HG02759 (cell line): ENCODE measurements at regions not wholly inside any gene's neighbourhood (a gene's known extent, or its start where the extent isn't known, plus 50 kb on each side); places are given as distances from the start of the nearest gene placed in this dataset.
"Not testable (repeated sequence)": the region's sequence is repeated elsewhere in the genome, so short reads cannot be mapped to it uniquely, and the experiment has no call there.

Source experiments
- ATAC-seq: cut with Tn5 transposase; IDR thresholded peaks from one replicate; pipeline ENCODE4 v1.9.1; 2021; ENCODE audit warnings: mild to moderate bottlenecking, moderate library complexity; ENCODE audit not compliant: unreplicated experiment

DNA sequence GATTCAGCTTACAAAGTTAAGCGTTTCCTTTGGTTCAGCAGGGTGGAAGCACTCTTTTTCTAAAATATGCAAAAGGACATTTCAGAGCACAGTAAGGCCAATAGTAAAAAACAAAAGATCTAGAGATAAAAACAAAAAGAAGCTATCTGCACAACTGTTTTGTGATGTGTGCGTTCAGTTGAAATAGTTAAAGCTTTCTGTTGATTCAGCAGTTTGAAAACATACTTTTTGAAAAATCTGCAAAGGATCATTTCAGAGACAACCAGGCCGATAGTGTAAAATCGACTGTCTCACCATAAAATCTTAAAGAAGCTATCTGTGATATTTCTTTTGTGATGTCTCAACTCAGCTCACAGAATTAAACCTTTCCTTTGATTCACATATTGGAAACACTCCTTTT, 300.0 kb upstream of the ALG10B start:
- no peak for ATAC-seq

DNA sequence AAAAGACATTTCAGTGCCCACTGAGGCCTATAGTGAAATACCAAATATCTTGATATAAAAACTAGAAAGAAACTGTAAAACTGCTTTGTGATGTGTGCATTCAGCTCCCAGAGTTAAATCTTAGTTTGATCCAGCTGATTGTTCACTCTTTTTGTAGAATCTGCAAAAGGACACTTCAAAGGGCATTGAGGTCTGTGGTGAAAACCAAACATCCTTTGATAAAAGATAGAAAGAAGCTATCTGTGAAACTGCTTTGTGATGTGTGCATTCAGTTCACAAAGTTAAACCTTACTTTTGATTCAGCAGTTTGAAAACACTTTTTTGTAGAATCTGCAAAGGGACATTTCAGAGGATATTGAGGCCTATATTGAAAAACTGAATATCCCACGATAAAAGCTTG, 290.7 kb upstream of the ALG10B start:
- ATAC-seq: no peak

- ATAC-seq: no peak
Measured at GRCh38 chr12:38053113-38053512, 263.5 kb upstream of the ALG10B start.

GRCh38 chr12:38053655-38054464, 262.7 kb upstream of the ALG10B start:
- no peak for ATAC-seq

DNA sequence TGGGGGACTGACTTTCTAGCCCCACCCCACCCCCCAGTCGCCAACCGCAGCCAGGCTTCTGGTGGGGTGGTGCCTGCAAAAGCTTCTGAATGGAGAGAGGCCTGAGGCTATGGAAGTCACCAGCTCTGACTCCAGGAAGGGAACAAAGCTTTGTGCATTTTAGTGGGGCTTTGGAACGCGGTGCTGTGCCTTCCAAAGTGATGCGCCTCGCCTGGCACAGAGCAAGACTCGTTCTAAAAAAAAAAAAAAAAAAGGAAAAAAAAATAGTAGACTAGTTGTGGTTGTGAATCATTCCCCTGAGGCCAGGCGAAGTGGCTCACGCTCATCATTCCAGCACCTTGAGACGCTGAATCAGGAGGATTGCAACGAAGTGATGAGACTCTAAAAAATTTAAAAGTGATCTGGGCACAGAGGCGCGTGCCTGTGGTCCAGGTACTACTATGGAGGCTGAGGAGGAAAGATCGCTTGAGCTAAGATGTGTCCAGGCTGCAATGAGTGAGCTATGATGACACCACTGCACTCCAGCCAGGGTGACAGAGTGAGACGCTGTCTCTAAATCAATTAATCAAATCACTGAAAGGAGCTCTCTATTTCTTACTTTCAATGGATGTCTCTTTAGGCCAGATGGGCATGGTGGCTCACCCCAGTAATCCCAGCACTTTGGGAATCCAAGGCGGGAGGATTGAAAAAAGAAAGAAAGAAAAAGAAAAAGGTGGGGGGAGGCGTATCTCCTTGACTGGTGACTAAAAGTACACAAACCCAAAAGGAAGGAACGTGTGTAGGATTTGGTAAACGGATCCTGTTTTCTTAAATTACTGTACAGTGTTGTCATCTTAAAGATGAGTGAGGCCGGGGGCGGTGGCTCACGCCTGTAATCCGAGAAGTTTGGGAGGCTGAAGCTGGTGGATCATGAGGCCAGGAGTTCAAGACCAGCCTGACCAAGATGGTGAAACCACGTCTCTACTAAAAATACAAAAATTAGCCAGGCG, 259.6 kb upstream of the ALG10B start:
- no peak for ATAC-seq

DNA sequence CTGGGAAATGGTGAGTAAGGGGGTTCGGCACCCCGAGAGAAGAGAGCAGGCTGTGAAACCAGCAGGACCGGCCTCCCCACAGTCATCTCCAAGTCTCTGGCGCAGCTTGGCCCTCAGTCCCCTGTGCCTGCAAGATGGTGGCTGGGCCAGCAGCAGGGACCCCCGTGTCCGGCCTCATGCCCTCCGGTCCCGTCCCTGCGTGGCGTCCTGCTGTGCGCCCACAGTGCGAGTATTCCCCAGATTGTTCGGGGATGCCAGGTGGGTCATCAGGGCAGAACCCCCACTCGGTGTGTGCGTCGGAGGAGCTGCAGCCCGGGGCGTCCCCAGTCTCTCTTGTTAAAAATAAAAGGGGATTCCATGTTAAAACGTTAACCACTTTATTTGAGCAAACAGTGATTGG, 216.9 kb upstream of the ALG10B start:
- no peak for ATAC-seq

DNA sequence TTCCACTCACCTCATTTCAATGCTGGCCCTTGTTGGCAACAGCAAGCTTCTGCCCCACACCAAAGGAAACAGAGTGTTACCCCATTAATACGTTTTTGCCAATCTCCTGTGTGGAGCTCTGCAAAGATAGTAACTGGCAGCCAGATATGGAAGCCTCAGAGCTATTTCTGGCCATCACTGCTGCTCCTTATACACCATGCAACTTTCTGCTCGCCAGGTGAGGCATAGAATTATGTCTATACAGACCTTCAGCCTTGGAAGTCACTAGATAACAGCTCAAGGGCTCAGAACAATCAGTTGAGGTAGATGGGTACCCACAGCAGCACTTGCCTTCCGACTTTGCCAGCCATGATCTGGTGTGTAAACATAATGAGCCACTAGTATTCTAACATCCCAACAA, 214.8 kb upstream of the ALG10B start:
- no peak for ATAC-seq

GRCh38 chr12:38102197-38102596, 214.4 kb upstream of the ALG10B start:
- ATAC-seq: no peak

DNA sequence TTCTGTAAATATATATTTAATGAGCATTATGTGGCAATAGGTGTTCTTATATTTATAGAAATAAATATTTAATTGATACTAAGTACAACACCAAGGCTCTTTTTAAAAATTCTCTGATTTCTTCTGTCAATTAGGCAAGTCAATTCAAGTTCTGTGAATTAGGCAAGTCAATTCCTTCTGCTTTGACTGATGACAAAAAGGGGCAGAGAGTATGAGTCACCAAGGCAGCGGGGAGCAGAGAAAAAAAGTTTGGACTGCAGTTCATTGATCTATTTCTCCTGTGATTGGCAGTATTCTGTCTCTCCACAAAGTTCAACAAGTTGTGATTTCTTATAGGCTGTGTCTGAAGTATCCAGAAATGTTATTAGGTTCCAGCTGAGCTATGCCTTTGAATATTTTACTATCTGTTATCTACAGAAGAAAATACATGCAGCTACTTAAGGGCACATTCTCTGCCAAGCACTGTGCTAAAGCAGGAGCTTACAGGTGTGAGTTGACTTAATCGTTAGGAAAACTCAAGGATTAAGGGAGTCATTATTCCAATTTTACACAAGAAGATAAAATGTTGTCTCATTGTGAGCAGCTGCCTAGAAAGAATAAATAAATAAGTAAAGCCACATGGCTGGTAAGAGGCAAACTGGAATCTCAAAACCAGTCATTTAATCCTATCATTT, 206.4 kb upstream of the ALG10B start:
- no peak for ATAC-seq

GRCh38 chr12:38113991-38114390, 202.6 kb upstream of the ALG10B start:
- ATAC-seq: no peak

DNA sequence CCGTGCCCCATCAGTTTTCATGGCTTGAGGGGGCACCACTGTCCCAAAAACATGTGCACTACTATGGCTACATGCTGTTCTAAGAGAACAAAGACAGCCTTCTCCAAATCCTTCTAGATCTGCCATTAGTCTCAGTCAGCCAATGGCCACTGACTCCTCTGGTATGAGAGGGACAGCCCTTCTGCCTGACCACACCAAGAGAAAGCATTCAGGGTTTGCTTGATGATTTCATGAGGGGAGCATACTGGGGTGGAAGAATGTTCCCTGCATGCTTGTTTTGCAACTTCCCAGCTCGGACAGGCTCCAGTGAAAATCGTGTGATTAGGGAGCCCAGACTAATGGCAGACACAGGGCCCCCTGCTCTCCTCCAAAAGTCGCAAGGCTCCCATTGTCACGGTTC, 199.6 kb upstream of the ALG10B start:
- ATAC-seq: no peak

DNA sequence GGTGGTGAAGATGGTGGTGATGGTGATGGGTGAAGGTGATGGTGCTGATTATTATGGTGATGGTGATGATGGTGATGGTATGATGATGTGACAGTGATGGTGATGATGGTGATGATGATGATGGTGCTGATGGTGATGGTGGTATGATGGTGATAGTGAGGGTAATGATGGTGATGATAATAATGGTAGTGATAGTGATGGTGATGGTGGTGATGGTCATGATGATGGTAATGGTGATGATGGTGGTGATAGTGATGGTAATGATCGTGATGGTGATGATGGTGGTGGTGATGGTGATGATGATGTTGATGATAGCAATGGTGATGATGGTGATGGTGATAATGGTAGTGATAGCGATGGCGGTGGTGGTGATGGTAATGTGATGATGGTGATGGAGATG, 197.9 kb upstream of the ALG10B start:
- ATAC-seq: no peak

DNA sequence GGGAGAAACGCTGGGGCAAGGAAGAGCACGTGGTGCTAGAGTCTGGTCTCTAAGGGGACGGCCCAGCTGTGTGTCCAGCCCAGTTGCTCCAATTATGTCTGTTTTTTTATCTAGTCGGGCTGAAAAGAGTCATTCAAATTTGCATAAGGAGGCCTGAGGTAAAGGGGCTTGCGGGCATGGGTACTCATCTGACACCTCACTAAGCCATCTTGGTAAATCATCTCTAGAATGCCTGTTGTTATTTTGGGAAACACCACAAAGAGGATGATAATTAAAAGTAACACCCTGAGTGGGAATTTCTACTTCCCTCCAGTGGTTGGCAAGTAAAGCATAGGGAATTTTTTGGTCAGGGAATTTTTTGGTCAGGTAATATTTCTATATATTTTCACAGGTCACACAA, 196.1 kb upstream of the ALG10B start:
- ATAC-seq: no peak

GRCh38 chr12:38123028-38123427, 193.5 kb upstream of the ALG10B start:
- not testable (repeated sequence) for ATAC-seq

DNA sequence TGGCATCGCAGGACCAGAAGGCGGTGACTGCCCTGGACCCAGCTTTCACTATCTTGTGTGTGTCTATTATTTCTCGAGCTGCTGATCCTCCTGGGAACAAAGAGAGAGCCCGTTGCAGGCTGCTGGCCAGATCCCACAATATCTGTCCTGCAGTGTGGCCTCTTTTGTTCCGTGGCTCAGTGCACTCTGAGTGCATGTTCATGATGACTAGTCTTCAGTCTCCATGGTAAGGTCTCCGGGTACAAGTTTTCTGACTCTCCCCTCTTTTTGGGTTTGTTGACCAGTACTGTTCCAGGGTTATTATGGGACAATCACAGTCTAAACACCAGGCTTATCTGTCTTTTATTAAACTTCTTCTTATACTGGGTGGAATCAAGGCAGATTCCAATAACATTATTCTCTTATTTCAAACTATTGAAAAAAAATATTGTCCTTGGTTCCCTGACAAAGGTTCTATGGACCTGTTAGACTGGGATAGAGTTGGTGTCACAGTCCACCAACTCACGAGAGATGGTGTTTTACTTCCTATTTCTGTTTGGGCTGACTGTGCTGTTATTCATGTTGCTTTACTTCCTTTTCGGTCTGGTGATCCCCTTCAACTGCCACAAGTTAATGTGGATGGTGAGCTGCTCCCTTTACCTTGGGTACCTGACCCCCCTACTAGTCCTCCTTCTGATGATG, 192.9 kb upstream of the ALG10B start:
- ATAC-seq: no peak

GRCh38 chr12:38124247-38125012, 192.1 kb upstream of the ALG10B start:
- ATAC-seq: no peak

GRCh38 chr12:38132139-38132538, 184.4 kb upstream of the ALG10B start:
- no peak for ATAC-seq

GRCh38 chr12:38137287-38137686, 179.3 kb upstream of the ALG10B start:
- ATAC-seq: no peak

GRCh38 chr12:38137716-38138115, 178.9 kb upstream of the ALG10B start:
- ATAC-seq: no peak
